ENCODE measurements at regions not wholly inside any gene's neighbourhood (a gene's known extent, or its start where the extent isn't known, plus 50 kb on each side); places are given as distances from the start of the nearest gene placed in this dataset.

- no peak overlapping the region for H3K4me3 Mint-ChIP-seq
- no peak overlapping the region for H3K4ac ChIP-seq (ENCODE audit: low read depth, low read length)
- no peak overlapping the region for H4K8ac ChIP-seq (replicated peaks; ENCODE audit: insufficient read length, low read depth, low read length)
- no peak overlapping the region for H2BK120ac ChIP-seq (ENCODE audit: low read depth, low read length, poor library complexity, severe bottlenecking)
- H3T11ph ChIP-seq (ENCODE audit: low read length) = no peak overlapping the region
- H2BK5ac ChIP-seq (ENCODE audit: insufficient read length, low read length) = no peak overlapping the region
- H3K4me1 Mint-ChIP-seq = peaks cover 47 to 56% of the 10 kb centered on the region in 2 experiments
- no peak overlapping the region for H2AFZ ChIP-seq (ENCODE audit: low read length)
- H4K5ac ChIP-seq (ENCODE audit: insufficient read length, low read depth, low read length) = no peak overlapping the region
- H3K36me3 Mint-ChIP-seq (ENCODE audit: insufficient read depth in 1 of 3, low read depth in 3 of 3) = peaks cover 0 to 7% (median 5%) of the 10 kb centered on the region in 3 experiments; a peak in 3 of 7 replicates
- H3K14ac ChIP-seq (ENCODE audit: insufficient read depth, low read length) = no peak overlapping the region
- H3K23me2 ChIP-seq (ENCODE audit: insufficient read length, low read depth, low read length, poor library complexity, severe bottlenecking) = no peaks in the 10 kb centered on the region
- H3K4me1 ChIP-seq (ENCODE audit: insufficient read depth, low read length) = peaks cover 3% of the 10 kb centered on the region; the same call in 1 of the 2 replicates
- H3K9me3 ChIP-seq (ENCODE audit: control insufficient read depth, low read depth, low read length) = no peaks in the 10 kb centered on the region
- H3K27me3 ChIP-seq (ENCODE audit: insufficient read depth, low read length) = no peaks in the 10 kb centered on the region
- H2BK12ac ChIP-seq (ENCODE audit: insufficient read length, low read depth, low read length) = no peak overlapping the region
- H2AK5ac ChIP-seq (ENCODE audit: insufficient read length, low read length) = no peak overlapping the region
- no peaks in the 10 kb centered on the region for H3K79me1 ChIP-seq (ENCODE audit: insufficient read depth, low read depth, low read length, poor library complexity, severe bottlenecking)
- H2BK15ac ChIP-seq (ENCODE audit: low read depth, low read length) = no peak overlapping the region
- no CpG with 5 or more reads among the region's 14 CpGs for WGBS (ENCODE audit: extremely low coverage, insufficient read length, low lambda C conversion rate)
- H3K9me3 Mint-ChIP-seq = peaks cover 6 to 8% of the 10 kb centered on the region in 2 experiments; a peak in 2 of 5 replicates
- H4K91ac ChIP-seq (ENCODE audit: insufficient read length, low read depth, low read length) = no peak overlapping the region
- no peak overlapping the region for H3K56ac ChIP-seq (ENCODE audit: insufficient read length, low read depth, low read length)
- H3K18ac ChIP-seq (ENCODE audit: insufficient read length, low read depth, low read length) = no peak overlapping the region
- no peak for DNase-seq
- H3K4me2 ChIP-seq (ENCODE audit: insufficient read depth, insufficient read length, low read length) = no peak overlapping the region
- no peak overlapping the region for H2BK20ac ChIP-seq (ENCODE audit: low read depth, low read length, poor library complexity, severe bottlenecking)
- H3K27ac ChIP-seq (ENCODE audit: insufficient read length, low read depth, low read length) = no peak overlapping the region
- TF ChIP-seq, protein P1, sequence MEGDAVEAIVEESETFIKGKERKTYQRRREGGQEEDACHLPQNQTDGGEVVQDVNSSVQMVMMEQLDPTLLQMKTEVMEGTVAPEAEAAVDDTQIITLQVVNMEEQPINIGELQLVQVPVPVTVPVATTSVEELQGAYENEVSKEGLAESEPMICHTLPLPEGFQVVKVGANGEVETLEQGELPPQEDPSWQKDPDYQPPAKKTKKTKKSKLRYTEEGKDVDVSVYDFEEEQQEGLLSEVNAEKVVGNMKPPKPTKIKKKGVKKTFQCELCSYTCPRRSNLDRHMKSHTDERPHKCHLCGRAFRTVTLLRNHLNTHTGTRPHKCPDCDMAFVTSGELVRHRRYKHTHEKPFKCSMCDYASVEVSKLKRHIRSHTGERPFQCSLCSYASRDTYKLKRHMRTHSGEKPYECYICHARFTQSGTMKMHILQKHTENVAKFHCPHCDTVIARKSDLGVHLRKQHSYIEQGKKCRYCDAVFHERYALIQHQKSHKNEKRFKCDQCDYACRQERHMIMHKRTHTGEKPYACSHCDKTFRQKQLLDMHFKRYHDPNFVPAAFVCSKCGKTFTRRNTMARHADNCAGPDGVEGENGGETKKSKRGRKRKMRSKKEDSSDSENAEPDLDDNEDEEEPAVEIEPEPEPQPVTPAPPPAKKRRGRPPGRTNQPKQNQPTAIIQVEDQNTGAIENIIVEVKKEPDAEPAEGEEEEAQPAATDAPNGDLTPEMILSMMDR (conservative IDR thresholded peaks at IDR 0.05) = no peak
- no peak overlapping the region for H3K27ac Mint-ChIP-seq
- H4K20me1 ChIP-seq (ENCODE audit: control insufficient read depth, insufficient read depth, insufficient read length) = no peaks in the 10 kb centered on the region
- H3K27me3 Mint-ChIP-seq (ENCODE audit: low read depth) = peaks cover 5% of the 10 kb centered on the region
- H3K79me2 ChIP-seq (ENCODE audit: insufficient read depth, low read length) = no peaks in the 10 kb centered on the region
- no peak overlapping the region for H3K9ac ChIP-seq (ENCODE audit: extremely low read depth, insufficient read length, low read length)
- H3K23ac ChIP-seq (ENCODE audit: insufficient read length, low read depth, low read length) = no peak overlapping the region
These were observed 284.1 kb downstream of the MYCN start for GRCh38 chr2:16224298-16225045.

Measured in H9 (cell line).